ENCODE measurements at regions not wholly inside any gene's neighbourhood (a gene's known extent, or its start where the extent isn't known, plus 50 kb on each side); places are given as distances from the start of the nearest gene placed in this dataset.
"Not testable (repeated sequence)": the region's sequence is repeated elsewhere in the genome, so short reads cannot be mapped to it uniquely, and the experiment has no call there.

GRCh38 chr21:5144731-5145130, 5376.7 kb upstream of the TPTE start:
- TF ChIP-seq CTCF, POLR2A (IDR thresholded peaks at IDR 0.05): not testable (repeated sequence)

Data from lower leg skin (tissue), 3 donors.